K562 (cell line): ENCODE measurements at regions not wholly inside any gene's neighbourhood (a gene's known extent, or its start where the extent isn't known, plus 50 kb on each side); places are given as distances from the start of the nearest gene placed in this dataset.
"Not testable (repeated sequence)": the region's sequence is repeated elsewhere in the genome, so short reads cannot be mapped to it uniquely, and the experiment has no call there.

ENCODE experiments used
- ATAC-seq: fragments of 200-7000 bp; cut with Tn5 transposase; 3 replicates; pipeline ENCODE4 v1.9.1; 2020; ENCODE audit warnings: moderate library complexity
- BruUV-seq: library from RNA; stranded (reverse); fragments of 400-500 nt; replicated peaks from 2 replicates; lab custom pipeline; 2021; lab: Mats Ljungman, UMichigan
- CTCF ChIA-PET: fragments of 300-600 bp; formaldehyde crosslinking; extraction: SDS; loops from one replicate; lab custom pipeline; 2021; ENCODE audit warnings: low intra/inter-chr PET ratio; lab: Yijun Ruan, JAX
- POLR2A ChIA-PET: fragments of 300-600, 350-650 bp; sonication (Branson Sonifier 250); formaldehyde crosslinking; extraction: SDS; loops from one replicate; lab custom pipeline; 2021; ENCODE audit warnings: antibody characterized with exemption, inconsistent platforms; lab: Yijun Ruan, JAX
- DNase-seq, 4 experiments: peaks; one replicate each; pipeline versions ENCODE4 v3.0.0 to v3.0.0-alpha.2; 2011 to 2018; ENCODE audit warnings: low spot score in 3 of 4, mixed read lengths in 3 of 4; ENCODE audit errors: extremely low read depth in 1 of 4
- FAIRE-seq: peaks from 2 replicates; lab custom pipeline; 2011; peaks lifted over from hg19 to GRCh38; lab: Jason Lieb, UNC
- H2AFZ ChIP-seq: 2 replicates; pipeline ENCODE4 v1.6.0; 2011; ENCODE audit warnings: low read depth, low read length, control low read depth, inconsistent platforms
- H3K27ac ChIP-seq: fragments of 200-600 bp; 3 replicates; pipeline ENCODE4 v1.8.0; 2011; ENCODE audit warnings: low read depth, mild to moderate bottlenecking, control low read depth, inconsistent platforms, low read length, moderate library complexity, mixed read lengths; ENCODE audit errors: extremely low read depth
- H3K27me3 ChIP-seq, 2 experiments: fragments of 300-600 bp in 1 of 2; 2 replicates in 1 of 2; 3 replicates in 1 of 2; pipeline versions ENCODE4 v1.6.0 to v1.8.0; 2011; ENCODE audit warnings: inconsistent platforms in 2 of 2, low read length in 2 of 2, mild to moderate bottlenecking in 1 of 2, mixed read lengths in 1 of 2, moderate library complexity in 1 of 2; ENCODE audit not compliant: control insufficient read depth in 2 of 2, insufficient read depth in 2 of 2
- H3K36me3 ChIP-seq: fragments of 300-600 bp; 3 replicates; pipeline ENCODE4 v1.8.0; 2011; ENCODE audit warnings: mild to moderate bottlenecking, low read length, inconsistent platforms; ENCODE audit not compliant: control insufficient read depth, insufficient read depth
- H3K4me1 ChIP-seq, 2 experiments: fragments of 200-600 bp in 1 of 2; replicated peaks in 1 of 2; 2 replicates in 1 of 2; 3 replicates in 1 of 2; pipeline versions ENCODE4 v1.5.1 to v1.8.0; 2011; ENCODE audit warnings: inconsistent platforms in 2 of 2, low read length in 2 of 2, mild to moderate bottlenecking in 1 of 2, mixed read lengths in 1 of 2, moderate library complexity in 1 of 2; ENCODE audit not compliant: control insufficient read depth in 2 of 2, insufficient read depth in 2 of 2
- H3K4me2 ChIP-seq: 2 replicates; pipeline ENCODE4 v1.6.1; 2011; ENCODE audit warnings: low read length, control low read depth, inconsistent platforms, mixed read lengths; ENCODE audit not compliant: insufficient read depth
- H3K4me3 ChIP-seq: fragments of 200-600 bp; sonication (generic), shearing (Covaris generic); 2 replicates; pipeline ENCODE4 v1.5.1; 2016; ENCODE audit warnings: control low read depth, inconsistent platforms
- H3K79me2 ChIP-seq: fragments of 200-600 bp; 3 replicates; pipeline ENCODE4 v1.8.0; 2011; ENCODE audit warnings: low read length, inconsistent platforms; ENCODE audit not compliant: control insufficient read depth, insufficient read depth
- H3K9ac ChIP-seq, 2 experiments: 2 replicates each; pipeline versions ENCODE4 v1.6.0 to v1.6.1; 2011; ENCODE audit warnings: low read depth in 2 of 2, low read length in 2 of 2, control low read depth in 1 of 2, inconsistent platforms in 1 of 2, mild to moderate bottlenecking in 1 of 2, mixed read lengths in 1 of 2; ENCODE audit not compliant: insufficient read depth in 1 of 2
- H3K9me1 ChIP-seq: one replicate; pipeline ENCODE4 v1.6.0; 2011; ENCODE audit warnings: inconsistent platforms, mild to moderate bottlenecking, low read length, moderate library complexity; ENCODE audit not compliant: control insufficient read depth, insufficient read depth
- H3K9me3 ChIP-seq: replicated peaks from 2 replicates; pipeline ENCODE4 v1.5.1; 2011; ENCODE audit warnings: low read depth, low read length, inconsistent platforms; ENCODE audit not compliant: control insufficient read depth, insufficient read depth
- H4K20me1 ChIP-seq: replicated peaks from 2 replicates; pipeline ENCODE4 v1.6.1; 2011; ENCODE audit warnings: low read length, inconsistent platforms, mixed read lengths; ENCODE audit not compliant: control insufficient read depth, insufficient read depth
- CHD4 ChIP-seq: fragments of 200-600 bp; sonication (generic); IDR thresholded peaks from 3 replicates; pipeline ENCODE4 v1.6.1; 2012; ENCODE audit warnings: low read depth, mild to moderate bottlenecking, mixed read lengths, low read length, inconsistent platforms; ENCODE audit not compliant: insufficient read depth, insufficient replicate concordance, poor library complexity, severe bottlenecking
- DEAF1 ChIP-seq: fragments of 450-650 bp; formaldehyde crosslinking; IDR thresholded peaks from 2 replicates; pipeline ENCODE4 v1.4.0; 2020; ENCODE audit warnings: mild to moderate bottlenecking, moderate library complexity
- HDAC1 ChIP-seq, 2 experiments: fragments of 450-650 bp; IDR thresholded peaks; 2 replicates each; pipeline ENCODE4 v1.6.1; 2016 to 2017; ENCODE audit warnings: inconsistent platforms in 1 of 2, mild to moderate bottlenecking in 1 of 2, moderate library complexity in 1 of 2
- JUN ChIP-seq, 2 experiments: sonication (generic) in 1 of 2; formaldehyde crosslinking in 1 of 2; IDR thresholded peaks; 2 replicates each; pipeline versions ENCODE4 v1.6.1 to v1.8.0; 2012 to 2022; ENCODE audit warnings: borderline replicate concordance in 2 of 2, mild to moderate bottlenecking in 2 of 2, improper control_type of control experiment in 1 of 2, low read depth in 1 of 2, low read length in 1 of 2, missing genetic modification reagents in 1 of 2
- MCM2 ChIP-seq: fragments of 450-650 bp; IDR thresholded peaks from 2 replicates; pipeline ENCODE4 v1.6.1; 2017; ENCODE audit warnings: low read depth, mild to moderate bottlenecking
- PHF21A ChIP-seq: fragments of 450-650 bp; IDR thresholded peaks from 2 replicates; pipeline ENCODE4 v1.6.1; 2017; ENCODE audit warnings: low read depth, borderline replicate concordance
- ZFP91 ChIP-seq: sonication (generic); formaldehyde crosslinking; IDR thresholded peaks from 2 replicates; pipeline ENCODE4 v1.8.0; 2022; ENCODE audit warnings: mild to moderate bottlenecking, missing genetic modification reagents
- WGBS: fragments of 100-300 bp; shearing (Covaris generic); methylation state at CpG from one replicate; pipeline ENCODE4 v1.1.6; 2016; ENCODE audit warnings: low coverage, mixed read lengths; ENCODE audit not compliant: insufficient coverage; ENCODE audit errors: missing lambda C conversion rate; 5-methylcytosine and 5-hydroxymethylcytosine counted together
- in situ Hi-C: fragments of 300-500 bp; cut with MboI; formaldehyde crosslinking; loops from 4 replicates; pipeline ENCODE4 v1.15.0; 2018; ENCODE audit warnings: inconsistent platforms, mixed read lengths
- intact Hi-C: fragments of 100-400 bp; cut with micrococcal nuclease; formaldehyde crosslinking; loops from 2 replicates; pipeline ENCODE4 v1.14.2; 2022

- 0% methylated on average over 9 of the region's 9 CpGs for WGBS
- CTCF ChIA-PET = no interaction called here
- intact Hi-C loops = no loop called here
These were observed 187.4 kb downstream of the OR4M2 start for GRCh38 chr15:22267761-22268160.

GRCh38 chr15:22268201-22268600 lies 187.9 kb downstream of the OR4M2 start:
- intact Hi-C loops, H3K27ac ChIP-seq, POLR2A ChIA-PET, H3K4me1 ChIP-seq, H3K4me3 ChIP-seq, in situ Hi-C loops, ATAC-seq, H3K36me3 ChIP-seq, CTCF ChIA-PET, H3K9ac ChIP-seq, BruUV-seq, FAIRE-seq, H3K9me1 ChIP-seq, H4K20me1 ChIP-seq, H3K4me2 ChIP-seq, H3K79me2 ChIP-seq, H3K9me3 ChIP-seq, H2AFZ ChIP-seq, DNase-seq: not testable (repeated sequence)
- WGBS = 3% methylated on average over 5 of the region's 5 CpGs
- H3K27me3 ChIP-seq = peaks cover 14 to 15% of the 10 kb centered on the region in 2 experiments

More at GRCh38 chr15:22267761-22268160, 187.4 kb downstream of the OR4M2 start:
- no peak overlapping the region; a peak in 1 of 4 replicates for H3K9ac ChIP-seq
- ATAC-seq = no peak
- FAIRE-seq = no peak
- POLR2A ChIA-PET = no interaction called here
- H3K4me2 ChIP-seq = no peak overlapping the region
- no peak overlapping the region for H3K27ac ChIP-seq
- H3K27me3 ChIP-seq = peaks cover 14 to 16% of the 10 kb centered on the region in 2 experiments
- no peaks in the 10 kb centered on the region for H3K36me3 ChIP-seq
- no peaks in the 10 kb centered on the region for H3K9me3 ChIP-seq
- TF ChIP-seq JUN (IDR thresholded peaks at IDR 0.05; ENCODE audit: borderline replicate concordance, low read depth, low read length) (no peak), JUN (CRISPR knock-in tag; IDR thresholded peaks at IDR 0.05; ENCODE audit: borderline replicate concordance) (no peak), MCM2 (no peak), PHF21A (no peak), CHD4 (no peak), ZFP91 (CRISPR knock-in tag) (no peak), HDAC1 (IDR thresholded peaks at IDR 0.05) (no peak), DEAF1 (CRISPR knock-in tag) (no peak)
- TF ChIP-seq, all 486 proteins: peak for 0
- no TSS peak for BruUV-seq
- Histone ChIP-seq H3K9me1 (no peaks in the 10 kb centered on the region), H2AFZ (no peak overlapping the region), H3K4me1 (peaks cover 0 to 3% of the 10 kb centered on the region in 2 experiments; a peak in 2 of 5 replicates), H3K4me3 (no peak overlapping the region), H3K79me2 (no peaks in the 10 kb centered on the region), H4K20me1 (no peaks in the 10 kb centered on the region)
- in situ Hi-C loops = no loop called here
- DNase-seq = no peak
